ENCODE measurements at regions not wholly inside any gene's neighbourhood (a gene's known extent, or its start where the extent isn't known, plus 50 kb on each side); places are given as distances from the start of the nearest gene placed in this dataset.
"Not testable (repeated sequence)": the region's sequence is repeated elsewhere in the genome, so short reads cannot be mapped to it uniquely, and the experiment has no call there.

GRCh38 chr6:134764741-134765140, 185.2 kb downstream of the ALDH8A1 start:
- H3K4me3 ChIP-seq (replicated peaks; ENCODE audit: low read depth, low read length), result no peak overlapping the region
- no peak for TF ChIP-seq CTCF (IDR thresholded peaks at IDR 0.05; ENCODE audit: low read length, missing control alignments)
- peak; percentile 18 for DNase-seq (ENCODE audit: low read depth)

GRCh38 chr6:134763575-134763974, 186.3 kb downstream of the ALDH8A1 start:
- DNase-seq (ENCODE audit: low read depth); H3K4me3 ChIP-seq (replicated peaks; ENCODE audit: low read depth, low read length): not testable (repeated sequence)

GRCh38 chr6:134758621-134759020, 191.3 kb downstream of the ALDH8A1 start:
- TF ChIP-seq CTCF (IDR thresholded peaks at IDR 0.05; ENCODE audit: low read length, missing control alignments), result no peak
- DNase-seq (ENCODE audit: low read depth), result no peak
- no peak overlapping the region for H3K4me3 ChIP-seq (replicated peaks; ENCODE audit: low read depth, low read length)

- H3K4me3 ChIP-seq (replicated peaks; ENCODE audit: low read depth, low read length), result no peak overlapping the region
- no peak for TF ChIP-seq CTCF (IDR thresholded peaks at IDR 0.05; ENCODE audit: low read length, missing control alignments)
- no peak for DNase-seq (ENCODE audit: low read depth)
Observed at GRCh38 chr6:134757911-134758361, 192.0 kb downstream of the ALDH8A1 start.

- TF ChIP-seq CTCF (IDR thresholded peaks at IDR 0.05; ENCODE audit: low read length, missing control alignments), result no peak
- no peak overlapping the region for H3K4me3 ChIP-seq (replicated peaks; ENCODE audit: low read depth, low read length)
- no peak for DNase-seq (ENCODE audit: low read depth)
Observed at GRCh38 chr6:134756374-134757025, 193.4 kb downstream of the ALDH8A1 start.

- no peak for DNase-seq (ENCODE audit: low read depth)
- H3K4me3 ChIP-seq (replicated peaks; ENCODE audit: low read depth, low read length), result no peak overlapping the region
- no peak for TF ChIP-seq CTCF (IDR thresholded peaks at IDR 0.05; ENCODE audit: low read length, missing control alignments)
Observed at GRCh38 chr6:134754013-134754690, 195.7 kb downstream of the ALDH8A1 start.

GRCh38 chr6:134753001-134753400, 196.9 kb downstream of the ALDH8A1 start:
- no peak for DNase-seq (ENCODE audit: low read depth)
- no peak overlapping the region for H3K4me3 ChIP-seq (replicated peaks; ENCODE audit: low read depth, low read length)
- TF ChIP-seq CTCF (IDR thresholded peaks at IDR 0.05; ENCODE audit: low read length, missing control alignments), result no peak
